Endothelial cell of umbilical vein (primary cell): ENCODE measurements at regions not wholly inside any gene's neighbourhood (a gene's known extent, or its start where the extent isn't known, plus 50 kb on each side); places are given as distances from the start of the nearest gene placed in this dataset.

Experiments
- BruUV-seq: library from RNA; stranded (reverse); fragments of 400-500 nt; replicated peaks from 2 replicates; lab custom pipeline; 2021; lab: Mats Ljungman, UMichigan
- CTCF ChIA-PET: fragments of 300-600, 350-600 bp; sonication (Branson Sonifier 250); formaldehyde crosslinking; loops from one replicate; lab custom pipeline; 2021; ENCODE audit warnings: antibody characterized with exemption, inconsistent platforms; lab: Charles Lee
- POLR2A ChIA-PET: fragments of 300-600, 350-600 bp; sonication (Branson Sonifier 250); formaldehyde crosslinking; loops from one replicate; lab custom pipeline; 2021; ENCODE audit warnings: antibody characterized with exemption, inconsistent platforms; lab: Charles Lee
- DNase-seq: peaks from one replicate; pipeline ENCODE4 v3.0.0-alpha.2; 2011; ENCODE audit warnings: low read depth, low spot score
- FAIRE-seq: peaks from 2 replicates; lab custom pipeline; 2011; peaks lifted over from hg19 to GRCh38; lab: Jason Lieb, UNC
- H2AFZ ChIP-seq: 2 replicates; pipeline ENCODE4 v1.6.0; 2012; ENCODE audit warnings: low read depth, low read length, control low read depth, inconsistent platforms
- H3K27ac ChIP-seq: 2 replicates; pipeline ENCODE4 v1.5.1; 2011; ENCODE audit warnings: low read depth, mild to moderate bottlenecking, control low read depth, low read length, moderate library complexity; ENCODE audit not compliant: insufficient read depth
- H3K27me3 ChIP-seq, 2 experiments: 2 replicates each; pipeline versions ENCODE4 v1.6.0 to v1.6.1; 2011; ENCODE audit warnings: low read length in 2 of 2, mixed read lengths in 1 of 2; ENCODE audit not compliant: control insufficient read depth in 2 of 2, insufficient read depth in 2 of 2
- H3K36me3 ChIP-seq, 2 experiments: 2 replicates in 1 of 2; 3 replicates in 1 of 2; pipeline ENCODE4 v1.5.1; 2011; ENCODE audit warnings: low read length in 2 of 2, mild to moderate bottlenecking in 1 of 2, moderate library complexity in 1 of 2; ENCODE audit not compliant: control insufficient read depth in 2 of 2, insufficient read depth in 2 of 2; ENCODE audit errors: extremely low read depth in 1 of 2
- H3K4me1 ChIP-seq: 3 replicates; pipeline ENCODE4 v1.5.1; 2011; ENCODE audit warnings: mild to moderate bottlenecking, low read length; ENCODE audit not compliant: control insufficient read depth, insufficient read depth; ENCODE audit errors: extremely low read depth
- H3K4me2 ChIP-seq: 2 replicates; pipeline ENCODE4 v1.6.1; 2011; ENCODE audit warnings: low read length, control low read depth, mixed read lengths; ENCODE audit not compliant: insufficient read depth
- H3K4me3 ChIP-seq, 3 experiments: fragments of 200-600 bp in 1 of 3; sonication (generic), shearing (Covaris generic) in 1 of 3; replicated peaks in 1 of 3; 2 replicates each; pipeline ENCODE4 v1.5.1; 2011 to 2016; ENCODE audit warnings: control low read depth in 3 of 3, low read length in 3 of 3, mild to moderate bottlenecking in 2 of 3, inconsistent platforms in 1 of 3, low read depth in 1 of 3, moderate library complexity in 1 of 3; ENCODE audit not compliant: insufficient read depth in 1 of 3
- H3K79me2 ChIP-seq: 2 replicates; pipeline ENCODE4 v1.6.0; 2012; ENCODE audit warnings: low read length, inconsistent platforms; ENCODE audit not compliant: control insufficient read depth, insufficient read depth
- H3K9ac ChIP-seq: replicated peaks from 2 replicates; pipeline ENCODE3; 2011; ENCODE audit warnings: low read length, control low read depth; ENCODE audit not compliant: insufficient read depth; ENCODE audit errors: extremely low read depth
- H3K9me1 ChIP-seq: replicated peaks from 3 replicates; pipeline ENCODE4 v1.6.0; 2011; ENCODE audit warnings: mild to moderate bottlenecking, low read length; ENCODE audit not compliant: control insufficient read depth, insufficient read depth; ENCODE audit errors: extremely low read depth
- H3K9me3 ChIP-seq: replicated peaks from 2 replicates; pipeline ENCODE4 v1.5.1; 2012; ENCODE audit warnings: low read length, inconsistent platforms; ENCODE audit not compliant: control insufficient read depth, insufficient read depth
- H4K20me1 ChIP-seq: replicated peaks from 2 replicates; pipeline ENCODE3; 2011; ENCODE audit warnings: mild to moderate bottlenecking, low read length; ENCODE audit not compliant: control insufficient read depth, insufficient read depth; ENCODE audit errors: extremely low read depth
- CTCF ChIP-seq, 2 donors: IDR thresholded peaks; 1 replicate in 1 of 2; 2 replicates in 1 of 2; pipeline ENCODE4 v1.5.1; 2011; ENCODE audit warnings: low read length in 2 of 2, mild to moderate bottlenecking in 2 of 2, moderate library complexity in 2 of 2, control low read depth in 1 of 2, inconsistent platforms in 1 of 2, low read depth in 1 of 2; ENCODE audit not compliant: insufficient read depth in 1 of 2; ENCODE audit errors: extremely low read depth in 1 of 2
- EZH2 ChIP-seq: IDR thresholded peaks from 2 replicates; pipeline ENCODE4 v1.6.1; 2012; ENCODE audit warnings: borderline replicate concordance, low read depth, mild to moderate bottlenecking, moderate library complexity, low read length, inconsistent platforms; ENCODE audit not compliant: severe bottlenecking
- FOS ChIP-seq: IDR thresholded peaks from 2 replicates; pipeline ENCODE4 v1.6.1; 2011; ENCODE audit warnings: mild to moderate bottlenecking, low read length, moderate library complexity, borderline replicate concordance; ENCODE audit not compliant: insufficient read depth
- GATA2 ChIP-seq: IDR thresholded peaks from 2 replicates; pipeline ENCODE4 v1.7.0; 2011; ENCODE audit warnings: low read depth, mild to moderate bottlenecking, moderate library complexity, mixed read lengths, low read length; ENCODE audit not compliant: insufficient read length, insufficient read depth
- JUN ChIP-seq: IDR thresholded peaks from 2 replicates; pipeline ENCODE4 v1.6.1; 2011; ENCODE audit warnings: borderline replicate concordance, low read depth; ENCODE audit not compliant: insufficient read length, insufficient read depth
- MAX ChIP-seq: IDR thresholded peaks from 2 replicates; pipeline ENCODE4 v1.6.1; 2011; ENCODE audit not compliant: insufficient read depth, insufficient read length
- MYC ChIP-seq: IDR thresholded peaks from one replicate; pipeline ENCODE4 v1.6.1; 2011; ENCODE audit warnings: mild to moderate bottlenecking, low read depth, low read length
- POLR2A ChIP-seq: IDR thresholded peaks from 2 replicates; pipeline ENCODE4 v1.6.1; 2012; ENCODE audit warnings: low read depth, mild to moderate bottlenecking, control low read depth, low read length
- POLR2AphosphoS5 ChIP-seq: IDR thresholded peaks from 2 replicates; pipeline ENCODE4 v1.6.1; 2012; ENCODE audit warnings: low read depth, mild to moderate bottlenecking, control low read depth, low read length, moderate library complexity; ENCODE audit not compliant: insufficient read depth
- dilution Hi-C: fragments of 300-500 bp; cut with MboI; formaldehyde crosslinking; loops from one replicate; pipeline ENCODE4 v1.15.0; 2019; ENCODE audit warnings: low sequenced_read_pairs; ENCODE audit not compliant: extremely low pct_ligation_motif_present
- intact Hi-C: fragments of 100-400 bp; cut with micrococcal nuclease; formaldehyde crosslinking; loops from one replicate; pipeline ENCODE4 v1.10.0; 2022

GRCh38 chr4:56745042-56745441, 63.9 kb upstream of the HOPX start:
- no peaks in the 10 kb centered on the region for H3K4me1 ChIP-seq
- CTCF ChIA-PET = interaction anchor here (0.6 kb wide), 1 partner anchor 11 kb away, joined by 3 read pairs; no protein-coding TSS in a partner anchor
- BruUV-seq = no TSS peak

More at GRCh38 chr4:56745042-56745441, 63.9 kb upstream of the HOPX start:
- Histone ChIP-seq H3K9me3 (no peaks in the 10 kb centered on the region), H3K4me2 (no peak overlapping the region), H3K9me1 (no peaks in the 10 kb centered on the region), H2AFZ (no peak overlapping the region), H4K20me1 (no peaks in the 10 kb centered on the region), H3K27me3 (peaks cover 0 to 2% of the 10 kb centered on the region in 2 experiments), H3K36me3 (no peaks in the 10 kb centered on the region), H3K79me2 (no peaks in the 10 kb centered on the region), H3K4me3 (no peak overlapping the region), H3K9ac (no peak overlapping the region), H3K27ac (no peak overlapping the region)
- FAIRE-seq = no peak
- intact Hi-C loops (no loop called here), dilution Hi-C loops (no loop called here)
- no peak for DNase-seq
- POLR2A ChIA-PET = no interaction called here
- TF ChIP-seq JUN = no peak
- TF ChIP-seq GATA2 = no peak
- TF ChIP-seq EZH2 = no peak
- no peak for TF ChIP-seq POLR2A
- no peak for TF ChIP-seq CTCF (IDR thresholded peaks at IDR 0.05; ENCODE audit: extremely low read depth in 1 of 2, insufficient read depth in 1 of 2, low read depth in 1 of 2, low read length in 2 of 2)
- TF ChIP-seq FOS = no peak
- TF ChIP-seq POLR2AphosphoS5 = no peak
- no peak for TF ChIP-seq MYC
- TF ChIP-seq MAX = no peak
